Lung (tissue), 11 donors: ENCODE measurements at regions not wholly inside any gene's neighbourhood (a gene's known extent, or its start where the extent isn't known, plus 50 kb on each side); places are given as distances from the start of the nearest gene placed in this dataset.
"Not testable (repeated sequence)": the region's sequence is repeated elsewhere in the genome, so short reads cannot be mapped to it uniquely, and the experiment has no call there.

Experiments
- ATAC-seq: fragments of 200-7000 bp; cut with Tn5 transposase; one replicate; pipeline ENCODE4 v1.9.1; 2020; ENCODE audit warnings: moderate number of reproducible peaks; ENCODE audit not compliant: insufficient read depth, low FRiP score
- DNase-seq, 3 donors: peaks; one replicate each; pipeline ENCODE4 v3.0.0-alpha.2; 2013 to 2017
- H3K27ac ChIP-seq, 2 donors: one replicate each; pipeline ENCODE4 v1.5.1; 2013; ENCODE audit warnings: mild to moderate bottlenecking in 2 of 2, moderate library complexity in 2 of 2, control low read depth in 1 of 2, inconsistent platforms in 1 of 2, low read depth in 1 of 2, low read length in 1 of 2
- H3K27me3 ChIP-seq, 3 donors: one replicate each; pipeline ENCODE4 v1.5.1; 2013; ENCODE audit warnings: low read length in 2 of 3; ENCODE audit not compliant: control insufficient read depth in 3 of 3, insufficient read depth in 3 of 3
- H3K36me3 ChIP-seq, 4 donors: one replicate each; pipeline ENCODE4 v1.5.1; 2013; ENCODE audit warnings: low read length in 4 of 4, mild to moderate bottlenecking in 1 of 4, moderate library complexity in 1 of 4; ENCODE audit not compliant: control insufficient read depth in 4 of 4, insufficient read depth in 4 of 4
- H3K4me1 ChIP-seq, 5 donors: one replicate each; pipeline ENCODE4 v1.5.1; 2013; ENCODE audit warnings: low read length in 5 of 5, mild to moderate bottlenecking in 2 of 5, moderate library complexity in 1 of 5; ENCODE audit not compliant: control insufficient read depth in 5 of 5, insufficient read depth in 5 of 5
- H3K4me3 ChIP-seq: one replicate; pipeline ENCODE4 v1.5.1; 2013; ENCODE audit warnings: mild to moderate bottlenecking, control low read depth, moderate library complexity
- H3K9ac ChIP-seq, 2 donors: one replicate each; pipeline ENCODE4 v1.5.1; 2013; ENCODE audit warnings: low read length in 2 of 2, control low read depth in 1 of 2; ENCODE audit not compliant: insufficient read depth in 1 of 2
- H3K9me3 ChIP-seq, 4 donors: one replicate each; pipeline ENCODE4 v1.5.1; 2013; ENCODE audit warnings: low read length in 3 of 4, mild to moderate bottlenecking in 1 of 4, moderate library complexity in 1 of 4; ENCODE audit not compliant: control insufficient read depth in 4 of 4, insufficient read depth in 3 of 4
- CTCF ChIP-seq: IDR thresholded peaks from 2 replicates; pipeline ENCODE4 v1.5.1; 2012; ENCODE audit warnings: mild to moderate bottlenecking; ENCODE audit errors: control extremely low read depth, extremely low read depth
- WGBS, 2 donors: extraction: QIAGEN DNeasy Blood & Tissue Kit; methylation state at CpG; one replicate each; pipeline ENCODE4 v1.1.7; 2013; 5-methylcytosine and 5-hydroxymethylcytosine counted together
- donor health status: control.
- donor health status: control.
- donor health status: Bipolar disorder and iron deficiency.
- donor health status: healthy.
- donor health status: DM: yes; HTN: yes; CAD: no.

GRCh38 chr3:125715651-125716050 lies 120.4 kb upstream of the OSBPL11 start:
- ATAC-seq = no peak
- no peak overlapping the region for H3K27ac ChIP-seq
- DNase-seq = no peak
- no peaks in the 10 kb centered on the region for H3K36me3 ChIP-seq
- 94 to 97% methylated on average over 23 to 24 of the region's 24 CpGs for WGBS, 2 donors
- TF ChIP-seq CTCF = no peak
- H3K4me3 ChIP-seq = no peak overlapping the region
- H3K27me3 ChIP-seq = no peaks in the 10 kb centered on the region
- no peak overlapping the region for H3K9ac ChIP-seq
- no peaks in the 10 kb centered on the region for H3K9me3 ChIP-seq
- no peaks in the 10 kb centered on the region for H3K4me1 ChIP-seq

GRCh38 chr3:125732151-125732550 lies 136.9 kb upstream of the OSBPL11 start:
- not testable (repeated sequence) for H3K36me3 ChIP-seq, H3K27ac ChIP-seq, H3K4me3 ChIP-seq, H3K9me3 ChIP-seq, H3K27me3 ChIP-seq, ATAC-seq, H3K4me1 ChIP-seq, H3K9ac ChIP-seq
- WGBS, 2 donors = 79 to 82% methylated on average over 11 of the region's 11 CpGs
- peak in 1 of 3 donors; percentile 2 for DNase-seq

GRCh38 chr3:125741991-125742718 lies 146.9 kb upstream of the OSBPL11 start:
- not testable (repeated sequence) for H3K27ac ChIP-seq

GRCh38 chr3:125742845-125743244 lies 147.5 kb upstream of the OSBPL11 start:
- not testable (repeated sequence) for ATAC-seq
- WGBS, 2 donors = 53 to 68% methylated on average over 2 of the region's 3 CpGs
- DNase-seq = peak in 1 of 3 donors; percentile 3

More at GRCh38 chr3:125741991-125742718, 146.9 kb upstream of the OSBPL11 start:
- not testable (repeated sequence) for DNase-seq, H3K4me3 ChIP-seq, H3K27me3 ChIP-seq, ATAC-seq, H3K9ac ChIP-seq, H3K36me3 ChIP-seq, H3K4me1 ChIP-seq, H3K9me3 ChIP-seq
- 79 to 86% methylated on average over 11 of the region's 11 CpGs for WGBS, 2 donors

GRCh38 chr3:125757050-125757449 lies 161.8 kb upstream of the OSBPL11 start:
- not testable (repeated sequence) for H3K27me3 ChIP-seq, DNase-seq, H3K4me3 ChIP-seq, H3K4me1 ChIP-seq, H3K27ac ChIP-seq, ATAC-seq, H3K36me3 ChIP-seq, H3K9me3 ChIP-seq, H3K9ac ChIP-seq
- 87 to 100% methylated on average over 1 of the region's 1 CpG for WGBS, 2 donors

More at GRCh38 chr3:125742845-125743244, 147.5 kb upstream of the OSBPL11 start:
- not testable (repeated sequence) for H3K27ac ChIP-seq, H3K27me3 ChIP-seq, H3K4me1 ChIP-seq, H3K9ac ChIP-seq, H3K9me3 ChIP-seq, H3K4me3 ChIP-seq, H3K36me3 ChIP-seq

GRCh38 chr3:125758641-125759130 lies 163.4 kb upstream of the OSBPL11 start:
- H3K36me3 ChIP-seq, H3K27me3 ChIP-seq, H3K9ac ChIP-seq, H3K27ac ChIP-seq, H3K4me3 ChIP-seq, ATAC-seq, H3K4me1 ChIP-seq, H3K9me3 ChIP-seq, DNase-seq: not testable (repeated sequence)
- 90 to 96% methylated on average over 32 of the region's 32 CpGs for WGBS, 2 donors

GRCh38 chr3:125762601-125763000 lies 167.3 kb upstream of the OSBPL11 start:
- ATAC-seq, H3K4me1 ChIP-seq, DNase-seq, H3K27ac ChIP-seq, H3K36me3 ChIP-seq, H3K4me3 ChIP-seq, H3K9me3 ChIP-seq, H3K9ac ChIP-seq: not testable (repeated sequence)
- H3K27me3 ChIP-seq = peaks cover 0 to 21% (median 13%) of the 10 kb centered on the region in 3 donors
- WGBS, 2 donors = 68 to 86% methylated on average over 2 of the region's 2 CpGs
